Stimulated activated effector memory CD8-positive, alpha-beta T cell treated with anti-CD3 and anti-CD28 coated beads, Interleukin-12 subunit alpha, Interleukin-12 subunit beta, amount 100 ng/mL, for 72 hours (primary cell): ENCODE measurements at regions not wholly inside any gene's neighbourhood (a gene's known extent, or its start where the extent isn't known, plus 50 kb on each side); places are given as distances from the start of the nearest gene placed in this dataset.

ENCODE experiments used
- ATAC-seq: fragments of 150-1000 bp; cut with Tn5 transposase; 2 replicates; pipeline ENCODE4 v1.10.0; 2021
- DNase-seq, 2 donors: peaks; one replicate each; pipeline ENCODE4 v3.0.0; 2021 to 2022; ENCODE audit warnings: low spot score in 2 of 2
- H3K27ac Mint-ChIP-seq: one replicate; pipeline ENCODE4 v1.8.0; 2022; ENCODE audit warnings: mild to moderate bottlenecking, mixed read lengths
- H3K36me3 Mint-ChIP-seq: one replicate; pipeline ENCODE4 v1.8.0; 2022; ENCODE audit warnings: mild to moderate bottlenecking, mixed read lengths
- H3K4me1 Mint-ChIP-seq: one replicate; pipeline ENCODE4 v1.8.0; 2022; ENCODE audit warnings: mixed read lengths
- H3K4me3 Mint-ChIP-seq: one replicate; pipeline ENCODE4 v1.8.0; 2022; ENCODE audit warnings: mild to moderate bottlenecking, mixed read lengths
- H3K9me3 Mint-ChIP-seq: one replicate; pipeline ENCODE4 v1.8.0; 2022; ENCODE audit warnings: mixed read lengths

GRCh38 chr3:28109829-28110228, 131.6 kb upstream of the CMC1 start:
- H3K4me1 Mint-ChIP-seq = peaks cover 1% of the 10 kb centered on the region
- no peaks in the 10 kb centered on the region for H3K36me3 Mint-ChIP-seq
- DNase-seq (no peak), ATAC-seq (no peak)
- no peak overlapping the region for H3K4me3 Mint-ChIP-seq
- no peak overlapping the region for H3K27ac Mint-ChIP-seq
- H3K9me3 Mint-ChIP-seq = no peaks in the 10 kb centered on the region

- Mint-ChIP-seq H3K9me3 (no peaks in the 10 kb centered on the region), H3K4me1 (peaks cover 8% of the 10 kb centered on the region), H3K4me3 (no peak overlapping the region), H3K36me3 (no peaks in the 10 kb centered on the region), H3K27ac (no peak overlapping the region)
- ATAC-seq (no peak), DNase-seq (no peak)
Observed at GRCh38 chr3:28110869-28111268, 130.6 kb upstream of the CMC1 start.

- Mint-ChIP-seq H3K4me3 (no peak overlapping the region), H3K36me3 (no peaks in the 10 kb centered on the region), H3K27ac (no peak overlapping the region), H3K4me1 (peaks cover 8% of the 10 kb centered on the region), H3K9me3 (no peaks in the 10 kb centered on the region)
- no peak for DNase-seq
- ATAC-seq = no peak
Observed at GRCh38 chr3:28114893-28115292, 126.5 kb upstream of the CMC1 start.

- Mint-ChIP-seq H3K9me3 (no peaks in the 10 kb centered on the region), H3K36me3 (no peaks in the 10 kb centered on the region), H3K4me1 (peaks cover 8% of the 10 kb centered on the region), H3K4me3 (no peak overlapping the region), H3K27ac (no peak overlapping the region)
- DNase-seq = no peak
- ATAC-seq = no peak
Observed at GRCh38 chr3:28115316-28115715, 126.1 kb upstream of the CMC1 start.

GRCh38 chr3:28117598-28117997, 123.8 kb upstream of the CMC1 start:
- Mint-ChIP-seq H3K9me3 (no peaks in the 10 kb centered on the region), H3K4me1 (peaks cover 8% of the 10 kb centered on the region), H3K27ac (no peak overlapping the region), H3K36me3 (no peaks in the 10 kb centered on the region), H3K4me3 (no peak overlapping the region)
- ATAC-seq (no peak), DNase-seq (no peak)

- Mint-ChIP-seq H3K27ac (no peak overlapping the region), H3K36me3 (no peaks in the 10 kb centered on the region), H3K4me1 (peaks cover 8% of the 10 kb centered on the region), H3K9me3 (no peaks in the 10 kb centered on the region), H3K4me3 (no peak overlapping the region)
- DNase-seq = no peak
- no peak for ATAC-seq
Observed at GRCh38 chr3:28118087-28118486, 123.3 kb upstream of the CMC1 start.

GRCh38 chr3:28122227-28122626, 119.2 kb upstream of the CMC1 start:
- Mint-ChIP-seq H3K4me1 (no peaks in the 10 kb centered on the region), H3K9me3 (no peaks in the 10 kb centered on the region), H3K27ac (no peak overlapping the region), H3K4me3 (no peak overlapping the region), H3K36me3 (no peaks in the 10 kb centered on the region)
- DNase-seq (no peak), ATAC-seq (no peak)

- no peak for DNase-seq
- H3K27ac Mint-ChIP-seq = no peak overlapping the region
- H3K36me3 Mint-ChIP-seq = no peaks in the 10 kb centered on the region
- no peaks in the 10 kb centered on the region for H3K9me3 Mint-ChIP-seq
- H3K4me3 Mint-ChIP-seq = no peak overlapping the region
- no peaks in the 10 kb centered on the region for H3K4me1 Mint-ChIP-seq
- no peak for ATAC-seq
Observed at GRCh38 chr3:28124882-28125281, 116.5 kb upstream of the CMC1 start.

GRCh38 chr3:28125342-28125741, 116.1 kb upstream of the CMC1 start:
- Mint-ChIP-seq H3K4me3 (no peak overlapping the region), H3K27ac (no peak overlapping the region), H3K4me1 (no peaks in the 10 kb centered on the region), H3K9me3 (no peaks in the 10 kb centered on the region), H3K36me3 (no peaks in the 10 kb centered on the region)
- ATAC-seq (no peak), DNase-seq (no peak)

GRCh38 chr3:28130836-28131235, 110.6 kb upstream of the CMC1 start:
- no peak for DNase-seq
- Mint-ChIP-seq H3K4me3 (no peak overlapping the region), H3K27ac (no peak overlapping the region), H3K4me1 (no peaks in the 10 kb centered on the region), H3K36me3 (no peaks in the 10 kb centered on the region), H3K9me3 (no peaks in the 10 kb centered on the region)
- ATAC-seq = no peak

GRCh38 chr3:28132941-28133340, 108.5 kb upstream of the CMC1 start:
- H3K9me3 Mint-ChIP-seq = no peaks in the 10 kb centered on the region
- H3K4me3 Mint-ChIP-seq = no peak overlapping the region
- ATAC-seq (no peak), DNase-seq (no peak)
- peaks cover 14% of the 10 kb centered on the region for H3K4me1 Mint-ChIP-seq
- H3K36me3 Mint-ChIP-seq = no peaks in the 10 kb centered on the region
- H3K27ac Mint-ChIP-seq = no peak overlapping the region

- ATAC-seq = no peak
- Mint-ChIP-seq H3K36me3 (no peaks in the 10 kb centered on the region), H3K9me3 (no peaks in the 10 kb centered on the region), H3K27ac (no peak overlapping the region), H3K4me1 (peaks cover 14% of the 10 kb centered on the region), H3K4me3 (no peak overlapping the region)
- DNase-seq = no peak
Observed at GRCh38 chr3:28134198-28134597, 107.2 kb upstream of the CMC1 start.

GRCh38 chr3:28134792-28135375, 106.5 kb upstream of the CMC1 start:
- no peak for ATAC-seq
- DNase-seq = no peak
- Mint-ChIP-seq H3K9me3 (no peaks in the 10 kb centered on the region), H3K36me3 (no peaks in the 10 kb centered on the region), H3K4me3 (no peak overlapping the region), H3K4me1 (peaks cover 14% of the 10 kb centered on the region), H3K27ac (no peak overlapping the region)

GRCh38 chr3:28136607-28137216, 104.7 kb upstream of the CMC1 start:
- Mint-ChIP-seq H3K36me3 (no peaks in the 10 kb centered on the region), H3K27ac (no peak overlapping the region), H3K4me1 (peaks cover 14% of the 10 kb centered on the region), H3K4me3 (no peak overlapping the region), H3K9me3 (no peaks in the 10 kb centered on the region)
- DNase-seq = no peak
- no peak for ATAC-seq

- Mint-ChIP-seq H3K9me3 (no peaks in the 10 kb centered on the region), H3K4me3 (no peak overlapping the region), H3K36me3 (no peaks in the 10 kb centered on the region), H3K27ac (no peak overlapping the region), H3K4me1 (peaks cover 14% of the 10 kb centered on the region)
- ATAC-seq (no peak), DNase-seq (no peak)
Observed at GRCh38 chr3:28138043-28138610, 103.3 kb upstream of the CMC1 start.

GRCh38 chr3:28139288-28139687, 102.1 kb upstream of the CMC1 start:
- H3K4me1 Mint-ChIP-seq = peaks cover 14% of the 10 kb centered on the region
- ATAC-seq (no peak), DNase-seq (no peak)
- H3K9me3 Mint-ChIP-seq = no peaks in the 10 kb centered on the region
- no peak overlapping the region for H3K4me3 Mint-ChIP-seq
- no peaks in the 10 kb centered on the region for H3K36me3 Mint-ChIP-seq
- no peak overlapping the region for H3K27ac Mint-ChIP-seq
